Sciatic nerve (tissue), 2 donors: ENCODE measurements at regions not wholly inside any gene's neighbourhood (a gene's known extent, or its start where the extent isn't known, plus 50 kb on each side); places are given as distances from the start of the nearest gene placed in this dataset.
"Not testable (repeated sequence)": the region's sequence is repeated elsewhere in the genome, so short reads cannot be mapped to it uniquely, and the experiment has no call there.

Experiments
- ATAC-seq: fragments of 200-7000 bp; cut with Tn5 transposase; one replicate; pipeline ENCODE4 v1.9.1; 2020; ENCODE audit warnings: mild to moderate bottlenecking, moderate library complexity
- DNase-seq: peaks from one replicate; pipeline ENCODE4 v3.0.0-alpha.2; 2020; ENCODE audit warnings: low spot score
- intact Hi-C: fragments of 100-400 bp; cut with DNase I; formaldehyde crosslinking; loops from one replicate; pipeline ENCODE4 v1.14.2; 2022
- donor health status: DM: no; HTN: no; CAD: no.
- donor health status: DM: no; HTN: no; CAD: no.

GRCh38 chr6:165766457-165766856, 103.4 kb upstream of the PDE10A start:
- intact Hi-C loops = no loop called here
- DNase-seq (no peak), ATAC-seq (no peak)

GRCh38 chr6:165766026-165766425, 103.0 kb upstream of the PDE10A start:
- intact Hi-C loops = no loop called here
- DNase-seq (no peak), ATAC-seq (no peak)

GRCh38 chr6:165765256-165765655, 102.2 kb upstream of the PDE10A start:
- ATAC-seq, DNase-seq, intact Hi-C loops: not testable (repeated sequence)

- intact Hi-C loops = no loop called here
- DNase-seq (no peak), ATAC-seq (no peak)
Measured at GRCh38 chr6:165762876-165763275, 99.8 kb upstream of the PDE10A start.

GRCh38 chr6:165762125-165762524, 99.1 kb upstream of the PDE10A start:
- intact Hi-C loops = no loop called here

GRCh38 chr6:165760803-165761185, 97.8 kb upstream of the PDE10A start:
- ATAC-seq (no peak), DNase-seq (no peak)
- intact Hi-C loops = no loop called here

More at GRCh38 chr6:165762125-165762524, 99.1 kb upstream of the PDE10A start:
- DNase-seq = no peak
- no peak for ATAC-seq

- intact Hi-C loops = no loop called here
- DNase-seq = no peak
- ATAC-seq = no peak
Measured at GRCh38 chr6:165760126-165760802, 97.2 kb upstream of the PDE10A start.

GRCh38 chr6:165758441-165758840, 95.4 kb upstream of the PDE10A start:
- ATAC-seq (no peak), DNase-seq (no peak)
- intact Hi-C loops = no loop called here

GRCh38 chr6:165755583-165755982, 92.5 kb upstream of the PDE10A start:
- ATAC-seq = no peak
- no peak for DNase-seq
- intact Hi-C loops = no loop called here

- no peak for ATAC-seq
- intact Hi-C loops = no loop called here
- no peak for DNase-seq
Measured at GRCh38 chr6:165753506-165753905, 90.5 kb upstream of the PDE10A start.

- DNase-seq (no peak), ATAC-seq (no peak)
- intact Hi-C loops = no loop called here
Measured at GRCh38 chr6:165752451-165752850, 89.4 kb upstream of the PDE10A start.

GRCh38 chr6:165751486-165751885, 88.4 kb upstream of the PDE10A start:
- intact Hi-C loops = no loop called here
- DNase-seq = no peak
- ATAC-seq = no peak

GRCh38 chr6:165749163-165749562, 86.1 kb upstream of the PDE10A start:
- intact Hi-C loops = no loop called here
- DNase-seq (no peak), ATAC-seq (no peak)

- intact Hi-C loops = no loop called here
- DNase-seq = no peak
- ATAC-seq = no peak
Measured at GRCh38 chr6:165748390-165748789, 85.3 kb upstream of the PDE10A start.

- DNase-seq = no peak
- ATAC-seq = no peak
- intact Hi-C loops = no loop called here
Measured at GRCh38 chr6:165747963-165748362, 84.9 kb upstream of the PDE10A start.

- no peak for DNase-seq
- intact Hi-C loops = no loop called here
- no peak for ATAC-seq
Measured at GRCh38 chr6:165746331-165746730, 83.3 kb upstream of the PDE10A start.

GRCh38 chr6:165745492-165745891, 82.5 kb upstream of the PDE10A start:
- no peak for DNase-seq
- ATAC-seq = no peak
- intact Hi-C loops = no loop called here

- ATAC-seq (no peak), DNase-seq (no peak)
- intact Hi-C loops = no loop called here
Measured at GRCh38 chr6:165744555-165745228, 81.7 kb upstream of the PDE10A start.

GRCh38 chr6:165743366-165743898, 80.4 kb upstream of the PDE10A start:
- ATAC-seq (no peak), DNase-seq (no peak)
- intact Hi-C loops = no loop called here

GRCh38 chr6:165742047-165742446, 79.0 kb upstream of the PDE10A start:
- DNase-seq = no peak
- intact Hi-C loops = no loop called here
- ATAC-seq = no peak

GRCh38 chr6:165737396-165737795, 74.4 kb upstream of the PDE10A start:
- intact Hi-C loops = no loop called here
- ATAC-seq (no peak), DNase-seq (no peak)
